Brain microvascular endothelial cell (primary cell): ENCODE measurements at regions not wholly inside any gene's neighbourhood (a gene's known extent, or its start where the extent isn't known, plus 50 kb on each side); places are given as distances from the start of the nearest gene placed in this dataset.
"Not testable (repeated sequence)": the region's sequence is repeated elsewhere in the genome, so short reads cannot be mapped to it uniquely, and the experiment has no call there.

Experiments
- DNase-seq: peaks from one replicate; pipeline ENCODE4 v3.0.0-alpha.2; 2020
- H3K27ac ChIP-seq: fragments of 250-450 bp; sonication (Bioruptor Pico); 2 replicates; pipeline ENCODE4 v1.5.1; 2020; ENCODE audit warnings: mild to moderate bottlenecking, moderate library complexity
- H3K27me3 ChIP-seq: fragments of 250-450 bp; sonication (Bioruptor Pico); replicated peaks from 2 replicates; pipeline ENCODE4 v1.5.1; 2020; ENCODE audit warnings: mild to moderate bottlenecking
- H3K36me3 ChIP-seq: fragments of 250-450 bp; sonication (Bioruptor Pico); replicated peaks from 2 replicates; pipeline ENCODE4 v1.5.1; 2020; ENCODE audit warnings: mild to moderate bottlenecking
- H3K4me3 ChIP-seq: 2 replicates; pipeline ENCODE4 v1.5.1; 2011; ENCODE audit warnings: low read depth, mild to moderate bottlenecking, control low read depth, low read length, moderate library complexity
- CTCF ChIP-seq: IDR thresholded peaks from 2 replicates; pipeline ENCODE4 v1.5.1; 2011; ENCODE audit warnings: low read depth, mild to moderate bottlenecking, moderate library complexity, low read length, control low read depth, inconsistent platforms; ENCODE audit errors: missing control alignments
- in situ Hi-C: cut with HindIII; loops from 2 replicates; pipeline ENCODE4 v1.10.0; 2017; ENCODE audit warnings: low sequenced_read_pairs, low pct_ligation_motif_present

GRCh38 chr4:155037031-155037430 is 171.4 kb upstream of the NPY2R start:
- H3K36me3 ChIP-seq: no peaks in the 10 kb centered on the region
- in situ Hi-C loops: no loop called here
- no peak overlapping the region for H3K27ac ChIP-seq
- no peaks in the 10 kb centered on the region for H3K27me3 ChIP-seq
- no peak overlapping the region for H3K4me3 ChIP-seq
- TF ChIP-seq CTCF: no peak
- no peak for DNase-seq

DNA sequence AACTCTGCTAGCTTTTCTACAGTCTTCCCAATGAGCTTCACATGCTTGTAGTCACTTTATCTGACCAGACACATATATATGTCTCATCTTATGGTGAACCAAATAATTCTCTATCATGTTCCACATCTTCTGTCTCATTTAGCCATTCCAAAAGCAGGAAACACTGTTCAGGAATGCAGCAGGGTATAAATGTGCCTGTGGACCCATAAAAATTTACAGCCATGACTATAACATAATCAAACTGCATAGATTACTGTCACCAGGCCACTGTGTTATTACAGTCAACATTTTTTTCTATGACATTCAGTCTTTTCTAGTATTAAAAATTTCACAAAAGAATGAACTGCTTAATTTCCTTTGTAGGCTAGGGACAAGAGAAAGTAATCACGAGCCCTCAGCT is 170.0 kb upstream of the NPY2R start:
- no peaks in the 10 kb centered on the region for H3K36me3 ChIP-seq
- H3K27ac ChIP-seq: no peak overlapping the region
- TF ChIP-seq CTCF: no peak
- no peak for DNase-seq
- no peaks in the 10 kb centered on the region for H3K27me3 ChIP-seq
- no peak overlapping the region for H3K4me3 ChIP-seq
- in situ Hi-C loops: no loop called here

GRCh38 chr4:155039162-155039561 is 169.3 kb upstream of the NPY2R start:
- Histone ChIP-seq H3K4me3 (no peak overlapping the region), H3K27me3 (no peaks in the 10 kb centered on the region), H3K27ac (no peak overlapping the region), H3K36me3 (no peaks in the 10 kb centered on the region)
- DNase-seq: no peak
- in situ Hi-C loops: no loop called here
- TF ChIP-seq CTCF: no peak

DNA sequence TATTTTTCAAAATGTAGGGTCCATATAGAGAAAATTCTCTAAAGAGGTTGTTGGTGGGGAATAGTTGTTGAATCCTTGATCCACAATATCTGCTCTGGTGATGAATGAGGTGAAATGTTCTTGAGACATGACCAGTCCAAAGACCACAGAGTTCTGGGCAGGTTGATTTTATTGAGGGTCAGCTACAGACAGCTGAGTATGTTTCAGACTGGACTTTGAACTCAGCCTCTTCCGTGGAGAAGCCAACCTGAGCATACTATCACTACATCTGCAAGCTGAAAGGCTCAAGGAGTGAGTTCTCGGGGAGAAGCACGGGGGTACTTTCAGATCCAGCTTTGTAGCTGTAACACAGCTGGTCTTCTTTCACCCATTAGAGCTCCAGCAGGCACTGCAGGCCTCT is 168.4 kb upstream of the NPY2R start:
- TF ChIP-seq CTCF: no peak
- Histone ChIP-seq H3K27me3 (no peaks in the 10 kb centered on the region), H3K36me3 (no peaks in the 10 kb centered on the region), H3K4me3 (no peak overlapping the region), H3K27ac (no peak overlapping the region)
- in situ Hi-C loops: no loop called here
- DNase-seq: no peak

- H3K36me3 ChIP-seq: no peaks in the 10 kb centered on the region
- TF ChIP-seq CTCF: no peak
- no peak for DNase-seq
- H3K4me3 ChIP-seq: no peak overlapping the region
- H3K27ac ChIP-seq: no peak overlapping the region
- in situ Hi-C loops: no loop called here
- H3K27me3 ChIP-seq: no peaks in the 10 kb centered on the region
Measured at GRCh38 chr4:155042014-155042413, 166.4 kb upstream of the NPY2R start.

DNA sequence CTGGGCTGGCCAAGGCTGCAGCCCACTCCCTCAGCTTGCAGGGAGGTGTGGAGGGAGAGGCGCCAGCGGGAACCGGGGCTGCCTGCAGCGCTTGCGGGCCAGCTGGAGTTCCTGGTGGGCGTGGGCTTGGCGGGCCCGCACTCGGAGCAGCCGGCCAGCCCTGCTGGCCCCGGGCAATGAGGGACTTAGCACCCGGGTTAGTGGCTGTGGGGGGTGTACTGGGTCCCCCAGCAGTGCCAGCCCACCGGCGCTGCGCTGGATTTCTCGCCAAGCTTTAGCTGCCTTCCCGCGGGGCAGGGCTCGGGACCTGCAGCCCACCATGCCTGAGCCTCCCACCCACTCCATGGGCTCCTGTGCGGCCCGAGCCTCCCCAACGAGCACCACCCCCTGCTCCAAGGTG is 164.2 kb upstream of the NPY2R start:
- in situ Hi-C loops, H3K4me3 ChIP-seq, H3K27me3 ChIP-seq, DNase-seq, H3K27ac ChIP-seq, H3K36me3 ChIP-seq: not testable (repeated sequence)
